ENCODE measurements at regions not wholly inside any gene's neighbourhood (a gene's known extent, or its start where the extent isn't known, plus 50 kb on each side); places are given as distances from the start of the nearest gene placed in this dataset.
A peak's percentile ranks its signal among the peaks of the same experiment; 100 is the strongest.

- H3K27ac Mint-ChIP-seq = no peak overlapping the region
- no peaks in the 10 kb centered on the region for H3K36me3 Mint-ChIP-seq
- POLR2A ChIA-PET = interaction anchor here (0.6 kb wide), 1 partner anchor 99 kb away, joined by 3 read pairs; no protein-coding TSS in a partner anchor
- H3K27me3 Mint-ChIP-seq = no peaks in the 10 kb centered on the region
- CTCF ChIA-PET = no interaction called here
- intact Hi-C loops (cut with micrococcal nuclease) = no loop called here
- H3K9me3 Mint-ChIP-seq = no peaks in the 10 kb centered on the region
- H3K4me3 Mint-ChIP-seq = no peak overlapping the region
- no peak for DNase-seq
- H3K4me1 Mint-ChIP-seq (ENCODE audit: low read depth) = peaks cover 7% of the 10 kb centered on the region
These were observed 322.3 kb downstream of the DLEU7 start for GRCh38 chr13:50521006-50521830.

- Mint-ChIP-seq H3K9me3 (no peaks in the 10 kb centered on the region), H3K4me3 (no peak overlapping the region), H3K4me1 (ENCODE audit: low read depth) (peaks cover 7% of the 10 kb centered on the region), H3K27me3 (no peaks in the 10 kb centered on the region), H3K27ac (no peak overlapping the region), H3K36me3 (no peaks in the 10 kb centered on the region)
- no peak for DNase-seq
- CTCF ChIA-PET = no interaction called here
- intact Hi-C loops (cut with micrococcal nuclease) = no loop called here
- POLR2A ChIA-PET = no interaction called here
These were observed 321.7 kb downstream of the DLEU7 start for GRCh38 chr13:50521831-50522149.

GRCh38 chr13:50522506-50522905 is 321.0 kb downstream of the DLEU7 start:
- ChIA-PET POLR2A (no interaction called here), CTCF (no interaction called here)
- Mint-ChIP-seq H3K36me3 (no peaks in the 10 kb centered on the region), H3K9me3 (no peaks in the 10 kb centered on the region), H3K27ac (no peak overlapping the region), H3K4me1 (ENCODE audit: low read depth) (peaks cover 7% of the 10 kb centered on the region), H3K27me3 (no peaks in the 10 kb centered on the region), H3K4me3 (no peak overlapping the region)
- no peak for DNase-seq
- intact Hi-C loops (cut with micrococcal nuclease) = no loop called here

GRCh38 chr13:50523307-50523706 is 320.2 kb downstream of the DLEU7 start:
- Mint-ChIP-seq H3K27me3 (no peaks in the 10 kb centered on the region), H3K9me3 (no peaks in the 10 kb centered on the region), H3K4me1 (ENCODE audit: low read depth) (peaks cover 9% of the 10 kb centered on the region), H3K27ac (no peak overlapping the region), H3K36me3 (no peaks in the 10 kb centered on the region), H3K4me3 (no peak overlapping the region)
- intact Hi-C loops (cut with micrococcal nuclease) = no loop called here
- POLR2A ChIA-PET = no interaction called here
- CTCF ChIA-PET = no interaction called here
- no peak for DNase-seq

GRCh38 chr13:50524560-50524959 is 318.9 kb downstream of the DLEU7 start:
- no peak for DNase-seq
- no peaks in the 10 kb centered on the region for H3K9me3 Mint-ChIP-seq
- ChIA-PET CTCF (interaction anchor here (1.0 kb wide), 1 partner anchor 548 kb away, joined by 3 read pairs; no protein-coding TSS in a partner anchor), POLR2A (no interaction called here)
- no peaks in the 10 kb centered on the region for H3K36me3 Mint-ChIP-seq
- intact Hi-C loops (cut with micrococcal nuclease) = no loop called here
- H3K4me1 Mint-ChIP-seq (ENCODE audit: low read depth) = peaks cover 13% of the 10 kb centered on the region
- no peak overlapping the region for H3K27ac Mint-ChIP-seq
- H3K27me3 Mint-ChIP-seq = no peaks in the 10 kb centered on the region
- H3K4me3 Mint-ChIP-seq = no peak overlapping the region

GRCh38 chr13:50526661-50527071 is 316.8 kb downstream of the DLEU7 start:
- H3K27me3 Mint-ChIP-seq = no peaks in the 10 kb centered on the region
- CTCF ChIA-PET = interaction anchor here (1.6 kb wide), 1 partner anchor 550 kb away, joined by 7 read pairs; no protein-coding TSS in a partner anchor
- no peaks in the 10 kb centered on the region for H3K36me3 Mint-ChIP-seq
- no peak overlapping the region for H3K4me3 Mint-ChIP-seq
- no peaks in the 10 kb centered on the region for H3K9me3 Mint-ChIP-seq
- POLR2A ChIA-PET = no interaction called here
- H3K27ac Mint-ChIP-seq = no peak overlapping the region
- no peak for DNase-seq
- peaks cover 15% of the 10 kb centered on the region for H3K4me1 Mint-ChIP-seq (ENCODE audit: low read depth)
- intact Hi-C loops (cut with micrococcal nuclease) = no loop called here

- ChIA-PET POLR2A (no interaction called here), CTCF (interaction anchor here (1.6 kb wide), 1 partner anchor 551 kb away, joined by 7 read pairs; no protein-coding TSS in a partner anchor)
- H3K27me3 Mint-ChIP-seq = no peaks in the 10 kb centered on the region
- H3K27ac Mint-ChIP-seq = no peak overlapping the region
- DNase-seq = no peak
- H3K4me3 Mint-ChIP-seq = no peak overlapping the region
- intact Hi-C loops (cut with micrococcal nuclease) = no loop called here
- no peaks in the 10 kb centered on the region for H3K36me3 Mint-ChIP-seq
- no peaks in the 10 kb centered on the region for H3K9me3 Mint-ChIP-seq
- peaks cover 15% of the 10 kb centered on the region for H3K4me1 Mint-ChIP-seq (ENCODE audit: low read depth)
These were observed 316.3 kb downstream of the DLEU7 start for GRCh38 chr13:50527188-50527587.

- Mint-ChIP-seq H3K36me3 (no peaks in the 10 kb centered on the region), H3K4me3 (no peak overlapping the region), H3K27ac (no peak overlapping the region), H3K4me1 (ENCODE audit: low read depth) (peaks cover 15% of the 10 kb centered on the region), H3K9me3 (no peaks in the 10 kb centered on the region), H3K27me3 (no peaks in the 10 kb centered on the region)
- CTCF ChIA-PET = interaction anchor here (1.1 to 1.6 kb wide), 2 partner anchors 384 to 551 kb away, joined by 3 to 7 read pairs; no protein-coding TSS in a partner anchor
- DNase-seq = peak; percentile 33
- POLR2A ChIA-PET = no interaction called here
- intact Hi-C loops (cut with micrococcal nuclease) = no loop called here
These were observed 315.6 kb downstream of the DLEU7 start for GRCh38 chr13:50527612-50528509.

- DNase-seq = peak; percentile 37
- POLR2A ChIA-PET = no interaction called here
These were observed 314.2 kb downstream of the DLEU7 start for GRCh38 chr13:50529154-50529882.

GRCh38 chr13:50531917-50532899 is 311.3 kb downstream of the DLEU7 start:
- Mint-ChIP-seq H3K27me3 (no peaks in the 10 kb centered on the region), H3K4me1 (ENCODE audit: low read depth) (peaks cover 15% of the 10 kb centered on the region), H3K4me3 (no peak overlapping the region), H3K9me3 (peaks cover 24% of the 10 kb centered on the region), H3K36me3 (peaks cover 16% of the 10 kb centered on the region), H3K27ac (no peak overlapping the region)
- ChIA-PET CTCF (interaction anchor here (0.7 to 0.8 kb wide), 2 partner anchors 9 to 555 kb away, joined by 3 to 6 read pairs; no protein-coding TSS in a partner anchor), POLR2A (no interaction called here)
- DNase-seq = no peak
- intact Hi-C loops (cut with micrococcal nuclease) = loop anchor here (1.0 to 10.0 kb wide), 5 partner anchors 270 to 556 kb away; partner anchors contain the start of gene TRIM13

More at GRCh38 chr13:50529154-50529882, 314.2 kb downstream of the DLEU7 start:
- Mint-ChIP-seq H3K27me3 (no peaks in the 10 kb centered on the region), H3K9me3 (peaks cover 6% of the 10 kb centered on the region), H3K4me1 (ENCODE audit: low read depth) (peaks cover 15% of the 10 kb centered on the region), H3K36me3 (peaks cover 5% of the 10 kb centered on the region), H3K27ac (no peak overlapping the region), H3K4me3 (no peak overlapping the region)
- intact Hi-C loops (cut with micrococcal nuclease) = no loop called here
- CTCF ChIA-PET = interaction anchor here (1.1 to 2.0 kb wide), 3 partner anchors 383 to 593 kb away, joined by 3 to 8 read pairs (median 4); partner anchors contain the start of gene SPRYD7

GRCh38 chr13:50535050-50535449 is 308.4 kb downstream of the DLEU7 start:
- Mint-ChIP-seq H3K9me3 (peaks cover 35% of the 10 kb centered on the region), H3K4me3 (no peak overlapping the region), H3K27me3 (no peaks in the 10 kb centered on the region), H3K27ac (no peak overlapping the region), H3K36me3 (peaks cover 18% of the 10 kb centered on the region), H3K4me1 (ENCODE audit: low read depth) (no peaks in the 10 kb centered on the region)
- intact Hi-C loops (cut with micrococcal nuclease) = loop anchor here (10.0 kb wide), 1 partner anchor 380 kb away; no protein-coding TSS in a partner anchor
- no peak for DNase-seq
- ChIA-PET CTCF (no interaction called here), POLR2A (no interaction called here)

Data from activated CD4-positive, alpha-beta memory T cell treated with anti-CD3 and anti-CD28 coated beads for 36 hours (primary cell).